OCI-LY7 (cell line): ENCODE measurements at regions not wholly inside any gene's neighbourhood (a gene's known extent, or its start where the extent isn't known, plus 50 kb on each side); places are given as distances from the start of the nearest gene placed in this dataset.

Experiments used
- CTCF ChIP-seq: fragments of 200-600 bp; sonication (generic); conservative IDR thresholded peaks from 2 replicates; pipeline ENCODE4 v1.5.1; 2014; ENCODE audit warnings: mild to moderate bottlenecking, antibody characterized with exemption, low read length, moderate library complexity, mixed read lengths
- EZH2phosphoT487 ChIP-seq: fragments of 200-600 bp; sonication (generic); IDR thresholded peaks from 2 replicates; pipeline ENCODE4 v1.6.1; 2018; ENCODE audit warnings: low read depth, borderline replicate concordance, mild to moderate bottlenecking, mixed run types, antibody characterized with exemption, low read length, moderate library complexity, mixed read lengths

DNA sequence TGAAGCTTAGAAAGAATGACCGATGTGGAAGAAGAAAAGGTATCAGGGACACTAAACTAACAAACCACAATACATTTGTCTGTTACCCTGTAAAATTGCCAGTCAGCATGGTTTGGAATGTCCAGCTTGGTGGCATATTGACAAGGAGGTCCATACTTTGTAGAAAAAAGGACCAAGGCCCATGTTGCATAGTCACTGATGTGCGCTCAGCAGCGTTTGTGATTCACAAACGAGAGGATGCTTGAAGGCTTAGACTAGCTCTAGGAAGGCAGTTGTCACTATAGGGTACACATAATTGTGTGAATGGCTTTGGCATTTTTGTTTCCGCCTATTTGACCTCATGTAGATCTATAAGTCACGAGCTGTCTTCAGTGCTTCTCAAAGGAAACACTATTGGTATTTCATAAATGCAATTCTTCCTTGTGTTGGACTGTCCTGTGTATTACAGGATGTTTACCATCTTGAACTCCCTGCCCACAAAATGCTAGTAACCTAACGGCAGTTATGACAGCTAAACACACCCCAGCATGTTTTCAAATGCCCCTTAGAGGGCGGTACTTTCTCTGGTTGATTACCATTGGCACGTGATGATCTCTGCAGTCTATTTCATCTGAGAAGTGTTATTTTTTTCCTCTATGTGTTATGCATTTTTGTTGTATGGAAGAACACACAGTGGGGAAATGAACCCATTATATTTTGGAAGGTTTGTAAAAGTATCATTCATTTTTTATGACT lies 304.2 kb downstream of the CYRIA start:
- TF ChIP-seq CTCF, result no peak
- TF ChIP-seq EZH2phosphoT487, result no peak
